ENCODE measurements at regions not wholly inside any gene's neighbourhood (a gene's known extent, or its start where the extent isn't known, plus 50 kb on each side); places are given as distances from the start of the nearest gene placed in this dataset.
A peak's percentile ranks its signal among the peaks of the same experiment; 100 is the strongest.

DNA sequence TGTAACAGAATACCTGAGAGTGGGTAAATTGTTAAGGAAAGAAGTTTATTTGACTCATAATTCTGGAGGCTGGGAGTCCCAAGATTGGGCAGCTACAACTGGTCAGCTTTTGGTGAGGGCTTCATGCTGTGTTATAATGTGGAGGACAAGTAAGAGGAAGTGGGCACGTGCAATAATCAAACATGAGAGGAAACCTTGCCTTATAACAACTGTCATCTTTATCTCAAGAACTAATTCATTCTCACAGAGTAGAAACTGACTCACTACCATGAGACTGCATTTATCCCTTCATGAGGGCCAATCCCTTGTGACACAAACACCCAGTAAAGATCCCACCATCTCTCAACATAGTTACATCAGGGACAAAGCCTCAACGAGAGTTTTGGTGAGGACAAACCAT, 318.1 kb upstream of the NT5C1B start:
- H3K27me3 ChIP-seq (replicated peaks), result no peaks in the 10 kb centered on the region
- DNase-seq (ENCODE audit: low read depth in 1 of 2, low spot score in 2 of 2), result no peak
- H3K9me3 ChIP-seq (replicated peaks), result no peaks in the 10 kb centered on the region
- H3K27ac ChIP-seq, result no peak overlapping the region
- H3K36me3 ChIP-seq, result no peaks in the 10 kb centered on the region
- H3K4me1 ChIP-seq (replicated peaks), result peaks cover 7% of the 10 kb centered on the region
- no peak overlapping the region for H3K4me3 ChIP-seq

DNA sequence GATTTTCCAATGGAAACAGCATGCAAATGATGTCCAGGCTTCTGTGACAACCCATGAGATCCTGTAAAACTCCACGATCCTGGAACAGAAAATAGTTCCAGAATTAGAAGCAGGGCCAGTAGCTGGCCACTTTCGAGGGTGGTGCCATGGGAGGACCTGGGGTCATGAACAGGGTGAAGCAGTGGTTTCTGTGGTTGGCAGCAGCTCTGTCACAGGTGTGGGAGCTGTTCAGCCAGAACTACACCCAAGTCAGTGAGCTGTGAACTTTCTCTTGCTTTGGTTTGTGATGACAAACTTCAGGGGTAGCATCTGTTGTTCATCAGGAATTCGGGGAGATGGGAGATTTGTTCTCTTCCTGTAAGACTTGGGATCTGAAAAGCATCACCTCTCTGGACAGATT, 314.4 kb upstream of the NT5C1B start:
- H3K36me3 ChIP-seq, result no peaks in the 10 kb centered on the region
- no peaks in the 10 kb centered on the region for H3K27me3 ChIP-seq (replicated peaks)
- no peaks in the 10 kb centered on the region for H3K9me3 ChIP-seq (replicated peaks)
- H3K4me3 ChIP-seq, result no peak overlapping the region
- DNase-seq (ENCODE audit: low read depth in 1 of 2, low spot score in 2 of 2), result no peak
- H3K27ac ChIP-seq, result no peak overlapping the region
- H3K4me1 ChIP-seq (replicated peaks), result no peaks in the 10 kb centered on the region

- no peak overlapping the region for H3K27ac ChIP-seq
Observed at GRCh38 chr2:18901242-18901641, 311.9 kb upstream of the NT5C1B start.

GRCh38 chr2:18900691-18901141, 311.3 kb upstream of the NT5C1B start:
- H3K4me3 ChIP-seq, result no peak overlapping the region
- DNase-seq (ENCODE audit: low read depth in 1 of 2, low spot score in 2 of 2), result no peak

More at GRCh38 chr2:18901242-18901641, 311.9 kb upstream of the NT5C1B start:
- Histone ChIP-seq H3K27me3 (replicated peaks) (no peaks in the 10 kb centered on the region), H3K9me3 (replicated peaks) (no peaks in the 10 kb centered on the region), H3K4me1 (replicated peaks) (no peaks in the 10 kb centered on the region; the same call in 1 of the 2 replicates), H3K36me3 (no peaks in the 10 kb centered on the region), H3K4me3 (no peak overlapping the region)
- DNase-seq (ENCODE audit: low read depth in 1 of 2, low spot score in 2 of 2), result no peak

DNA sequence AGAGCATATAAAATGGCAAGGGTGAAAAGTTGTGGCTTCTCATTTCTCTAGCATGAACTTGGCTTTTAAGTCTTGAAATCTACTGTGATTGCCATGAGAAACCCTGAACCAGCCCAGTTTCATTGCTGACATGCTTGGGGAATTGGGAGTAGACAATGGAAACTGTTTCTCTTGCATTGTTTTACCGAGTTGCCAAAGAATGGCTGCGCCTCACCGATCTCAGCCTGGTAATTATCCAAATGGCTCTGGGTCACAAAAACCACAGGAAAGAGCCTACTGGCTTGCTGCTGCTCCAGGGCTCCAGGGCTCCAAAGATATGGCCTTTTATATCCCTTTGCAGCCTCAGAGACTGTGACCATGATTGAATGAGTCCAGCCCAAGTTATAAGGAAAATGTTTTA, 310.4 kb upstream of the NT5C1B start:
- Histone ChIP-seq H3K27ac (no peak overlapping the region), H3K4me1 (replicated peaks) (peaks cover 5% of the 10 kb centered on the region), H3K36me3 (no peaks in the 10 kb centered on the region), H3K4me3 (no peak overlapping the region), H3K9me3 (replicated peaks) (no peaks in the 10 kb centered on the region), H3K27me3 (replicated peaks) (no peaks in the 10 kb centered on the region)
- no peak for DNase-seq (ENCODE audit: low read depth in 1 of 2, low spot score in 2 of 2)

More at GRCh38 chr2:18900691-18901141, 311.3 kb upstream of the NT5C1B start:
- no peaks in the 10 kb centered on the region for H3K9me3 ChIP-seq (replicated peaks)
- H3K36me3 ChIP-seq, result no peaks in the 10 kb centered on the region
- no peaks in the 10 kb centered on the region for H3K27me3 ChIP-seq (replicated peaks)
- peaks cover 5% of the 10 kb centered on the region for H3K4me1 ChIP-seq (replicated peaks)
- no peak overlapping the region for H3K27ac ChIP-seq

DNA sequence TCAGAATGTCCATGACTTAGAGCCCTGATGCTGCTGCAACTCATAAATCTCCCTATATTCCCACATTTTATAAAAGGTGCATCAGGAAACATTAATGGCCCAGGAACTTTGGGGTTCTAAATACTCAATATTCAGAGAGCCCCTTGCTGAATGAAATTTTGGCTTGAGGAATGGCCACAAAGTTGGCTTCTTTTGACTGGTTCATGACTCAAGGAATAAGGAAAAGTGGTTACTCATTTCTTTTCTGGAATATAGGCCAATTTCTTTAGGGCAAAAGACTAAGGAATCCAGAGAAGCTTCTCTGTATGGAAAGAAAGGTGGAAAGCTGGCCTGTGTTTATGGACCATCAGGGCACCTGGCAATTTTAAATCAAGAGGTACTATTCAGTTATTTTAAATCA, 308.9 kb upstream of the NT5C1B start:
- Histone ChIP-seq H3K27me3 (replicated peaks) (no peaks in the 10 kb centered on the region), H3K9me3 (replicated peaks) (no peaks in the 10 kb centered on the region), H3K36me3 (no peaks in the 10 kb centered on the region), H3K4me1 (replicated peaks) (peaks cover 5% of the 10 kb centered on the region), H3K27ac (no peak overlapping the region), H3K4me3 (no peak overlapping the region)
- no peak for DNase-seq (ENCODE audit: low read depth in 1 of 2, low spot score in 2 of 2)

GRCh38 chr2:18896125-18896764, 306.9 kb upstream of the NT5C1B start:
- Histone ChIP-seq H3K9me3 (replicated peaks) (no peaks in the 10 kb centered on the region), H3K36me3 (no peaks in the 10 kb centered on the region), H3K4me3 (no peak overlapping the region), H3K4me1 (replicated peaks) (peaks cover 5% of the 10 kb centered on the region), H3K27me3 (replicated peaks) (no peaks in the 10 kb centered on the region), H3K27ac (no peak overlapping the region)
- DNase-seq (ENCODE audit: low read depth in 1 of 2, low spot score in 2 of 2), result no peak

GRCh38 chr2:18891600-18892345, 302.4 kb upstream of the NT5C1B start:
- Histone ChIP-seq H3K4me3 (no peak overlapping the region), H3K27ac (no peak overlapping the region), H3K9me3 (replicated peaks) (no peaks in the 10 kb centered on the region), H3K27me3 (replicated peaks) (no peaks in the 10 kb centered on the region), H3K4me1 (replicated peaks) (peaks cover 5% of the 10 kb centered on the region), H3K36me3 (no peaks in the 10 kb centered on the region)
- no peak for DNase-seq (ENCODE audit: low read depth in 1 of 2, low spot score in 2 of 2)

DNA sequence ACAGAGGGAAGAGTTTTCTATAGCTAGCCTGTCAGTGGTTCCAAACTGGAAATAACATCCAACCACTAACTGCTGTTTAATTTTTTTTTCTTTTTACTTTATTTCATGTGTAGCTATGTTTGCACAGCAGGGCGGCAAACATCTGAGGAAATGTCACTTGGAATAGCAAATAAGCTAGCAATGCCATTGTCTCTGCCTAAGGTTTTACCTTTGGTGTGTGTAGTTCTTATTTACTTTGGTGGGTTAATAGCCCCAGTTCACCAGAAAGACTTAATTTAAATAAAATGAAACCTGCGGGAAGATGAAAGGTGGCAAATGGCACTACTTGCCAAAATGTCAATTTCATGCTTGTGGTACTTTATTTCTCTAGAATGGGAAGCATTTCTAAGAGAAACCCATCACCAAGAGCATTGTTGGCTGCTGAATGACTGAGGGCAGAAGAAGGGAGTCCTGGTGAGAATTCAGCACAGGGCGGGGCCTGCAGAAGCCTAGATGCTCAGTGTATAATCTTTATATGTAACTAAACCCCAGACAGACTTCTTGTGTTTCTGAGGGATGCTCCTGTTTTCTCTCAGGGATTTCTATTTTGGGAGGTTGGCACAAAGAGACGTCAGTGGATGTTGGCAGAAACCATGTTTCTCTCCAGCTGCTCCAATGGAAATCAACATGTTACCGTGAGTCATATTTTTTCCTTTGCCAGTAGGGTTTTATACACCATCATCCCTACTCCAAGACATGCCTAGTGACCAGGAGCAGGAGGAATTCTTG, 300.4 kb upstream of the NT5C1B start:
- Histone ChIP-seq H3K27me3 (replicated peaks) (no peaks in the 10 kb centered on the region), H3K36me3 (no peaks in the 10 kb centered on the region), H3K4me1 (replicated peaks) (no peaks in the 10 kb centered on the region), H3K9me3 (replicated peaks) (no peaks in the 10 kb centered on the region), H3K4me3 (no peak overlapping the region), H3K27ac (no peak overlapping the region)
- DNase-seq (ENCODE audit: low read depth in 1 of 2, low spot score in 2 of 2), result no peak

DNA sequence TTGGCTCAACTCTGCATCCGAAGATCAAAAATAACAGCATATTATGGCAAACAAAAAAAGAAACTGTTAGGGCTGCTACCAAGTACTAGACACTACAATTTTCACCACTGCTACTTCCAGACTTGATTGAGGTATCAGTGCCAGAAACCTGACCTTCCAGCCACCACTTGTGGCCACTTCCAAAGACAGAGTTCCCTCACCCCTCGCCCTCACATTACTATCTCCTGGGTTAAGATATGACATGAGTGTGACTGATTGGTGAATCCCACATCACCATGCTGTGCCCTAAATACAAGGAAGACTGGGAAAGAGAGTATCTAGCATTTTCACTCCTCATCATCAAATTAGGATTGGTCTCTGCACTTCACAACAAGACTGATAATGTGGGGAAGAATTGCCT, 296.1 kb upstream of the NT5C1B start:
- H3K4me1 ChIP-seq (replicated peaks), result no peaks in the 10 kb centered on the region
- no peak overlapping the region for H3K27ac ChIP-seq
- H3K27me3 ChIP-seq (replicated peaks), result no peaks in the 10 kb centered on the region
- no peaks in the 10 kb centered on the region for H3K9me3 ChIP-seq (replicated peaks)
- H3K4me3 ChIP-seq, result no peak overlapping the region
- no peaks in the 10 kb centered on the region for H3K36me3 ChIP-seq
- DNase-seq (ENCODE audit: low read depth in 1 of 2, low spot score in 2 of 2), result no peak

DNA sequence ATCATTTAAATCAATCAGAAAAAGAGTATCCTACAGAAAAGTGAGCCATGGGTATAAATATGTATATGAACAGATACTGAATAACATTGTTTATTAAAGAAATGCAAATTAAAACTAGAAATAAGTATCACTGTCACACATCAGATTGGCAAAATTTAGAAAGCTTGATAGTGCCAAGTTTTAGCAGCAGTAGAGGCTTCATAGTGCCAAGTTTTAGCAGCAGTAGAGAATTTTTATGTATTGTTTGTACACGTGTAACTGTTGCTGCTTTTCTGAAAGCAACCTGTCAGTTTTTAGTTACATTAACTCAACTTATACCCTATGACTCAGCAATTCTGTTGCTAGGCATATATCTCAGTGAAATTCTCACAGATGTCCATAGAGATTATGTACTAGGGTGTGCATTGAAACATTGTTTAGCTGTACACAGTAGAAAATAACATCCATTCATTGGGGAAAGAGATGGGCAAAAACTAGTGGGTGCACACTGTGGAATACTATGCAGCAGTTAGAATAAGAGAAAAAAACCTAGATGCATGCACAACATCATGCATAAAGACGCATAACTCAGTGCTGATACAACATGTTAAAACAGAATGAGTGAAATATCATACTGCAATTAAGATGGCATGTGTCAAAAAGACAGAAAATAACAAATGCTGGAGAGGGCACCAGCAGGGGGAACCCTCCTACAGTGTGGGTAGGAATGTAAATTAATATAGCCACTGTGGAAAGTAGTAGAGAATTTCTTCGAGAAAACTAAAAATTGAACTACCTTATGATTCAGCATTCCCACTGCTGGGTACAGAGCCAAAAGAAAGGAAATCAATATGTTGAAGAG, 294.5 kb upstream of the NT5C1B start:
- Histone ChIP-seq H3K4me3 (no peak overlapping the region), H3K36me3 (no peaks in the 10 kb centered on the region), H3K9me3 (replicated peaks) (no peaks in the 10 kb centered on the region), H3K4me1 (replicated peaks) (no peaks in the 10 kb centered on the region), H3K27ac (no peak overlapping the region), H3K27me3 (replicated peaks) (no peaks in the 10 kb centered on the region)
- DNase-seq (ENCODE audit: low read depth in 1 of 2, low spot score in 2 of 2), result peak; percentile 29 to 50

DNA sequence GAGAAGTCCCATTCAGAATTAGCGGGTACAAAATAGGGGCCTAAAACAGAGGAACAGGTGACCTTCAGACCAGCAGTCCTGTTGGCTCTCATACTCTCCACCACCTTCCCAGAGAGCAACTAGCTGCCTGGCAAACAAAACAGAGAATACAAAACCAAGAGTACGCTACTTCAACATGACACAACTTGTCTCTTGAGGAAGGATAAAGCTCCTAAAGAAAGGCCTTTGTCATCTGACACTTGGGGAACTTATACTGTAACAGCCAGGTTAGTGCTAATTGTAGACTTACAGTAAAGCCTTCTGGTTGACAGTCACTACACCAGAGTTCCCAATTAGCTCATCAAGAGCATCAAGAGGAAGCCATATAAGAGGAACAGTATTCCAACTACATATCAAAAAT, 282.1 kb upstream of the NT5C1B start:
- no peaks in the 10 kb centered on the region for H3K36me3 ChIP-seq
- H3K27ac ChIP-seq, result no peak overlapping the region
- no peaks in the 10 kb centered on the region for H3K9me3 ChIP-seq (replicated peaks)
- no peaks in the 10 kb centered on the region for H3K4me1 ChIP-seq (replicated peaks)
- no peak overlapping the region for H3K4me3 ChIP-seq
- no peak for DNase-seq (ENCODE audit: low read depth in 1 of 2, low spot score in 2 of 2)
- no peaks in the 10 kb centered on the region for H3K27me3 ChIP-seq (replicated peaks)

GRCh38 chr2:18870307-18870706, 280.9 kb upstream of the NT5C1B start:
- Histone ChIP-seq H3K27ac (no peak overlapping the region), H3K27me3 (replicated peaks) (no peaks in the 10 kb centered on the region), H3K4me1 (replicated peaks) (no peaks in the 10 kb centered on the region), H3K36me3 (no peaks in the 10 kb centered on the region), H3K9me3 (replicated peaks) (no peaks in the 10 kb centered on the region), H3K4me3 (no peak overlapping the region)
- DNase-seq (ENCODE audit: low read depth in 1 of 2, low spot score in 2 of 2), result no peak
